ENCODE measurements at regions not wholly inside any gene's neighbourhood (a gene's known extent, or its start where the extent isn't known, plus 50 kb on each side); places are given as distances from the start of the nearest gene placed in this dataset.
"Not testable (repeated sequence)": the region's sequence is repeated elsewhere in the genome, so short reads cannot be mapped to it uniquely, and the experiment has no call there.

- no peaks in the 10 kb centered on the region; the same call in 1 of the 2 replicates for H3K9me3 ChIP-seq
- H3K4me1 ChIP-seq: peaks cover 10% of the 10 kb centered on the region
- H3K4me3 ChIP-seq (ENCODE audit: low read depth, low read length): 0 out of 2 replicates have a peak overlapping the region, but pooled peaks have one; percentile 6
- H3K36me3 ChIP-seq: no peaks in the 10 kb centered on the region
- H3K27me3 ChIP-seq: no peaks in the 10 kb centered on the region
- TF ChIP-seq CTCF (IDR thresholded peaks at IDR 0.05; ENCODE audit: low read depth, low read length): no peak
- peak; percentile 65 for DNase-seq
Observed at GRCh38 chr10:8312781-8313180, 258.3 kb downstream of the GATA3 start.

GRCh38 chr10:8314486-8314885, 260.0 kb downstream of the GATA3 start:
- TF ChIP-seq CTCF (IDR thresholded peaks at IDR 0.05; ENCODE audit: low read depth, low read length): no peak
- Histone ChIP-seq H3K4me1 (peaks cover 10% of the 10 kb centered on the region), H3K4me3 (ENCODE audit: low read depth, low read length) (no peak overlapping the region), H3K9me3 (no peaks in the 10 kb centered on the region), H3K36me3 (no peaks in the 10 kb centered on the region), H3K27me3 (no peaks in the 10 kb centered on the region)
- no peak for DNase-seq

GRCh38 chr10:8315619-8316021, 261.1 kb downstream of the GATA3 start:
- Histone ChIP-seq H3K36me3 (no peaks in the 10 kb centered on the region), H3K9me3 (no peaks in the 10 kb centered on the region), H3K4me3 (ENCODE audit: low read depth, low read length) (no peak overlapping the region), H3K4me1 (peaks cover 10% of the 10 kb centered on the region), H3K27me3 (no peaks in the 10 kb centered on the region)
- TF ChIP-seq CTCF (IDR thresholded peaks at IDR 0.05; ENCODE audit: low read depth, low read length): no peak
- DNase-seq: no peak

GRCh38 chr10:8316284-8316683, 261.8 kb downstream of the GATA3 start:
- Histone ChIP-seq H3K27me3 (no peaks in the 10 kb centered on the region), H3K4me3 (ENCODE audit: low read depth, low read length) (no peak overlapping the region), H3K9me3 (no peaks in the 10 kb centered on the region), H3K36me3 (no peaks in the 10 kb centered on the region), H3K4me1 (peaks cover 14% of the 10 kb centered on the region)
- DNase-seq: no peak
- TF ChIP-seq CTCF (IDR thresholded peaks at IDR 0.05; ENCODE audit: low read depth, low read length): no peak

GRCh38 chr10:8318429-8318828, 263.9 kb downstream of the GATA3 start:
- H3K4me3 ChIP-seq (ENCODE audit: low read depth, low read length); H3K9me3 ChIP-seq; H3K27me3 ChIP-seq; DNase-seq; H3K36me3 ChIP-seq: not testable (repeated sequence)
- H3K4me1 ChIP-seq: peaks cover 15% of the 10 kb centered on the region

DNA sequence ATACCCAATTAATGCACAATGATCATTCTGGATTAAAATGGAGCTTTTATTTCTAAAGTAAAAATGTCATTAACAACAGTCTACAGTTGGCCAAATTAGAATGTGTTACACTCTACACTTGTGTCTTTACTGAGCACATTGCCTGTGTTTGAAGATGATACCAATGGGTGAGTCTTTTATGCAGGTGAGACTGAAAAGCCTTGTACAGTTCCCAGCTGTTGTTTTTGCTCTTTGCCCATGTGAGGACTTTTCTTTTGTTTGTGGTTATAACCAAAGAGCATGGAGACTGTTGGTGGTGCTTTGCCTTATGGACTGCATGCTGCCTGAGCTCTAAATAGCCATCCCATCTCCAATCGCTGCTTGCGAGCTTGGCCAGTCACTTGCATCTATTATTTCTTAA, 264.5 kb downstream of the GATA3 start:
- H3K4me1 ChIP-seq: peaks cover 17% of the 10 kb centered on the region
- DNase-seq: no peak

More for the DNA sequence above, 264.5 kb downstream of the GATA3 start:
- Histone ChIP-seq H3K4me3 (ENCODE audit: low read depth, low read length) (no peak overlapping the region), H3K27me3 (no peaks in the 10 kb centered on the region), H3K36me3 (no peaks in the 10 kb centered on the region), H3K9me3 (no peaks in the 10 kb centered on the region)
- TF ChIP-seq CTCF (IDR thresholded peaks at IDR 0.05; ENCODE audit: low read depth, low read length): no peak
